ENCODE measurements at regions not wholly inside any gene's neighbourhood (a gene's known extent, or its start where the extent isn't known, plus 50 kb on each side); places are given as distances from the start of the nearest gene placed in this dataset.

GRCh38 chr4:178414881-178415446 lies 972.7 kb upstream of the AGA start:
- TF ChIP-seq CTCF (conservative IDR thresholded peaks at IDR 0.05; ENCODE audit: low read depth, low read length): no peak
- TF ChIP-seq EZH2 (IDR thresholded peaks at IDR 0.05; ENCODE audit: borderline replicate concordance, low read depth, low read length, poor library complexity, severe bottlenecking): no peak
